ENCODE measurements at regions not wholly inside any gene's neighbourhood (a gene's known extent, or its start where the extent isn't known, plus 50 kb on each side); places are given as distances from the start of the nearest gene placed in this dataset.

DNA sequence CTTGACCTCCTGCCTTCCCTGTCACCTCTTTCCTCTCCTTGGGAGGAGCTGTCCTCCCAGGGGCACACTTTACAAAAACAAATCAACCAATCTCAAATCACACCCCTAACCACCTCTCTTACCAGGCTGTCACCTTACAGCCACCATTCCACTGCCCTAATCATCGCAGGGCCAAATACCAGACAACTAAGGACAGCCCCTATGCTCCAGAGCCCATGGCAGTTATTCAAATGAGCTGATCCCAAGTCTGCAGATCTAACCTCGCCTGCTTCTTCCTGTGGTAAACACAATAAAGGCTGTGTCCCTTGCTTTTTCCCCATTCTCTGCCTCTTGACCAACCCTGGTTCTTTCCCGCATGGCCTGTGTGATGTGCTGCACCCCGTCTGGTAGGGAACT lies 154.2 kb upstream of the CNTNAP5 start:
- TF ChIP-seq EZH2 (optimal IDR thresholded peaks at IDR 0.05; ENCODE audit: low read depth, low read length) (no peak), EZH2phosphoT487 (IDR thresholded peaks at IDR 0.05; ENCODE audit: low read length) (no peak)
- TF ChIP-seq, protein P1, sequence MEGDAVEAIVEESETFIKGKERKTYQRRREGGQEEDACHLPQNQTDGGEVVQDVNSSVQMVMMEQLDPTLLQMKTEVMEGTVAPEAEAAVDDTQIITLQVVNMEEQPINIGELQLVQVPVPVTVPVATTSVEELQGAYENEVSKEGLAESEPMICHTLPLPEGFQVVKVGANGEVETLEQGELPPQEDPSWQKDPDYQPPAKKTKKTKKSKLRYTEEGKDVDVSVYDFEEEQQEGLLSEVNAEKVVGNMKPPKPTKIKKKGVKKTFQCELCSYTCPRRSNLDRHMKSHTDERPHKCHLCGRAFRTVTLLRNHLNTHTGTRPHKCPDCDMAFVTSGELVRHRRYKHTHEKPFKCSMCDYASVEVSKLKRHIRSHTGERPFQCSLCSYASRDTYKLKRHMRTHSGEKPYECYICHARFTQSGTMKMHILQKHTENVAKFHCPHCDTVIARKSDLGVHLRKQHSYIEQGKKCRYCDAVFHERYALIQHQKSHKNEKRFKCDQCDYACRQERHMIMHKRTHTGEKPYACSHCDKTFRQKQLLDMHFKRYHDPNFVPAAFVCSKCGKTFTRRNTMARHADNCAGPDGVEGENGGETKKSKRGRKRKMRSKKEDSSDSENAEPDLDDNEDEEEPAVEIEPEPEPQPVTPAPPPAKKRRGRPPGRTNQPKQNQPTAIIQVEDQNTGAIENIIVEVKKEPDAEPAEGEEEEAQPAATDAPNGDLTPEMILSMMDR (IDR thresholded peaks at IDR 0.05; ENCODE audit: low read length): no peak
